Transverse colon (tissue), 4 donors: ENCODE measurements at regions not wholly inside any gene's neighbourhood (a gene's known extent, or its start where the extent isn't known, plus 50 kb on each side); places are given as distances from the start of the nearest gene placed in this dataset.

Experiments
- DNase-seq: peaks from one replicate; pipeline ENCODE4 v3.0.0-alpha.2; 2019
- H3K27ac ChIP-seq, 4 donors: fragments of 200-600 bp; sonication (generic); 2 replicates each; pipeline ENCODE4 v1.5.1; 2016 to 2018; ENCODE audit warnings: inconsistent platforms in 4 of 4
- H3K27me3 ChIP-seq: fragments of 200-600 bp; sonication (generic); 2 replicates; pipeline ENCODE4 v1.5.1; 2017; ENCODE audit warnings: inconsistent platforms
- H3K36me3 ChIP-seq, 4 donors: fragments of 200-600 bp; sonication (generic); 2 replicates each; pipeline ENCODE4 v1.5.1; 2017 to 2019; ENCODE audit warnings: inconsistent platforms in 4 of 4
- H3K4me1 ChIP-seq, 4 donors: fragments of 200-600 bp; sonication (generic); 2 replicates each; pipeline ENCODE4 v1.5.1; 2017 to 2020; ENCODE audit warnings: inconsistent platforms in 4 of 4
- H3K4me3 ChIP-seq, 4 donors: fragments of 200-600 bp; sonication (generic); 1 replicate in 1 of 4; 2 replicates in 3 of 4; pipeline versions ENCODE4 v1.5.1 to v1.6.1; 2017 to 2019; ENCODE audit warnings: inconsistent platforms in 4 of 4
- H3K9me3 ChIP-seq, 2 donors: fragments of 200-600 bp; sonication (generic); 2 replicates each; pipeline ENCODE4 v1.5.1; 2017 to 2019; ENCODE audit warnings: inconsistent platforms in 2 of 2
- EP300 ChIP-seq: sonication (generic); formaldehyde crosslinking; IDR thresholded peaks from one replicate; pipeline ENCODE4 v1.6.1; 2017; ENCODE audit warnings: antibody characterized with exemption, low read depth
- POLR2A ChIP-seq: fragments of 450-650 bp; IDR thresholded peaks from one replicate; pipeline ENCODE4 v1.6.1; 2016; ENCODE audit warnings: antibody characterized with exemption, mild to moderate bottlenecking, moderate library complexity
- POLR2AphosphoS5 ChIP-seq, 3 donors: sonication (generic); formaldehyde crosslinking; IDR thresholded peaks; one replicate each; pipeline ENCODE4 v1.6.1; 2016; ENCODE audit warnings: antibody characterized with exemption in 3 of 3
- WGBS, 2 donors: methylation state at CpG; one replicate each; pipeline ENCODE4 v1.1.5; 2018; ENCODE audit warnings: low coverage in 1 of 2; 5-methylcytosine and 5-hydroxymethylcytosine counted together
- in situ Hi-C, 4 donors: fragments of 200-750 bp; cut with MboI; loops; one replicate each; pipeline versions ENCODE4 v1.15.0 to v1.15.1; 2017; ENCODE audit warnings: low sequenced_read_pairs in 3 of 4, low pct_ligation_motif_present in 1 of 4, low pct_unique_long_range_greater_than_20kb in 1 of 4
- intact Hi-C: fragments of 100-400 bp; cut with DNase I; formaldehyde crosslinking; loops from one replicate; pipeline ENCODE4 v1.15.1; 2023; ENCODE audit warnings: low total_unique reads
- TF ChIP-seq, protein P1 (sequence below), 5 experiments: fragments of 200-600 bp in 3 of 5; fragments of 450-650 bp in 2 of 5; sonication (generic) in 3 of 5; IDR thresholded peaks; 1 replicate in 2 of 5; 2 replicates in 3 of 5; pipeline ENCODE4 v1.5.1; 2016 to 2017; ENCODE audit warnings: antibody characterized with exemption in 5 of 5, inconsistent platforms in 3 of 5, mild to moderate bottlenecking in 2 of 5, moderate library complexity in 1 of 5

DNA sequence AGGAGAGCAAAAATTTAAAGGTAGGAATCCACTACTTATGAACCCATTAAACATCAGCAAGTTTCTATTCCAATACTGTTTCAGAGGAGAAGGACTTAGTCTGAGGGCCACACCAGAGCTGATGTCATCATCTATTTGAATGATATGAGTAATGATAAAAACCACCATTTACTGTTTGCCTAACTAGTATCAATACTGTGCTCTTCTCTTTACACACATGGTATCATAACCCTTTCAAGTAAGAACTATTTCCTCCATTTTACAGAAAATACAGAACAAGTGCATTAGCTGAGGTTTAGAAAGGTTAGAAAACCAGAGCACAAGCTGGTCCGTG lies 651.3 kb upstream of the KIRREL3 start:
- WGBS, 2 donors = 78 to 81% methylated on average over 1 of the region's 1 CpG

DNA sequence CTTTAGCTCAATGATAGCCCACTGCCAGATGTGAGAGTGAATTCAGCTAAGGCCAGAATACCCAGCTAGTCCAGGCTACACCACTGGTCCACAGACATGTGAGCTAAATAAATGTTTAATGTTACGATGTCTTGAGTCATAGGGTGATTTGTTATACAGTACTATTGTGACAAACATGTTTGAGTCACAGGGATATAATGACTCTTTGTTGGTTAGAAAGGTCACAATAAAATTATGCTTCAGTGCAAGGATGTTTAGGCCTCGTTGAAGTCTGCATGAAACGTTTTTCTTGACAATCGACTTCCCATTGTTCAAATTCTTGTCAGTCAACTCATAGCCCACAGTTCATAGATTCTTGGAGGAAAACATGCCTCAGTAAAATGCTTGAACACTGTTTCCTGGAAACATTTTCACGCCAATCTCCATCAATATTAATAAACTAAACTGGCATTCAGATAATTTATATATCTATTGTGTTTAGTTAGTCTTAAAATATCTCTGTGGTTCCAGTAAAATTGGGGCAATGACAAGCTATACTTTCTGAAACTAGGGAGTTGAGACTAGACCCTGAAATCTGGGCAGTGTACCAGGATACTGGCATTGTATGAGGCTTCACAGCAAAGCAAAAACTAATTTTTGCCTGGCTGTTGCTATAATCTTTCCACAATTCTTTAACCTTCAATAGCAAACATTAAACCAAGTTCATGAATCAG lies 650.8 kb upstream of the KIRREL3 start:
- intact Hi-C loops (no loop called here), in situ Hi-C loops (no loop called here)
- no peaks in the 10 kb centered on the region for H3K9me3 ChIP-seq
- H3K27ac ChIP-seq = no peak overlapping the region
- H3K36me3 ChIP-seq = no peaks in the 10 kb centered on the region
- WGBS, 2 donors = 45 to 50% methylated on average over 4 to 5 of the region's 5 CpGs
- no peaks in the 10 kb centered on the region for H3K27me3 ChIP-seq
- TF ChIP-seq POLR2A = no peak
- TF ChIP-seq EP300 = no peak
- no peak for TF ChIP-seq POLR2AphosphoS5 (IDR thresholded peaks at IDR 0.05)
- TF ChIP-seq, protein P1, sequence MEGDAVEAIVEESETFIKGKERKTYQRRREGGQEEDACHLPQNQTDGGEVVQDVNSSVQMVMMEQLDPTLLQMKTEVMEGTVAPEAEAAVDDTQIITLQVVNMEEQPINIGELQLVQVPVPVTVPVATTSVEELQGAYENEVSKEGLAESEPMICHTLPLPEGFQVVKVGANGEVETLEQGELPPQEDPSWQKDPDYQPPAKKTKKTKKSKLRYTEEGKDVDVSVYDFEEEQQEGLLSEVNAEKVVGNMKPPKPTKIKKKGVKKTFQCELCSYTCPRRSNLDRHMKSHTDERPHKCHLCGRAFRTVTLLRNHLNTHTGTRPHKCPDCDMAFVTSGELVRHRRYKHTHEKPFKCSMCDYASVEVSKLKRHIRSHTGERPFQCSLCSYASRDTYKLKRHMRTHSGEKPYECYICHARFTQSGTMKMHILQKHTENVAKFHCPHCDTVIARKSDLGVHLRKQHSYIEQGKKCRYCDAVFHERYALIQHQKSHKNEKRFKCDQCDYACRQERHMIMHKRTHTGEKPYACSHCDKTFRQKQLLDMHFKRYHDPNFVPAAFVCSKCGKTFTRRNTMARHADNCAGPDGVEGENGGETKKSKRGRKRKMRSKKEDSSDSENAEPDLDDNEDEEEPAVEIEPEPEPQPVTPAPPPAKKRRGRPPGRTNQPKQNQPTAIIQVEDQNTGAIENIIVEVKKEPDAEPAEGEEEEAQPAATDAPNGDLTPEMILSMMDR (IDR thresholded peaks at IDR 0.05) = no peak
- H3K4me1 ChIP-seq = no peaks in the 10 kb centered on the region
- no peak overlapping the region for H3K4me3 ChIP-seq
- no peak for DNase-seq

More for the DNA sequence above, 651.3 kb upstream of the KIRREL3 start:
- Histone ChIP-seq H3K27ac (no peak overlapping the region), H3K4me1 (no peaks in the 10 kb centered on the region), H3K27me3 (no peaks in the 10 kb centered on the region), H3K9me3 (no peaks in the 10 kb centered on the region), H3K36me3 (no peaks in the 10 kb centered on the region), H3K4me3 (no peak overlapping the region)
- intact Hi-C loops = no loop called here
- DNase-seq = no peak
- no peak for TF ChIP-seq POLR2A
- TF ChIP-seq, protein P1 (IDR thresholded peaks at IDR 0.05) = no peak
- no peak for TF ChIP-seq EP300
- TF ChIP-seq POLR2AphosphoS5 (IDR thresholded peaks at IDR 0.05) = no peak
- in situ Hi-C loops = no loop called here

DNA sequence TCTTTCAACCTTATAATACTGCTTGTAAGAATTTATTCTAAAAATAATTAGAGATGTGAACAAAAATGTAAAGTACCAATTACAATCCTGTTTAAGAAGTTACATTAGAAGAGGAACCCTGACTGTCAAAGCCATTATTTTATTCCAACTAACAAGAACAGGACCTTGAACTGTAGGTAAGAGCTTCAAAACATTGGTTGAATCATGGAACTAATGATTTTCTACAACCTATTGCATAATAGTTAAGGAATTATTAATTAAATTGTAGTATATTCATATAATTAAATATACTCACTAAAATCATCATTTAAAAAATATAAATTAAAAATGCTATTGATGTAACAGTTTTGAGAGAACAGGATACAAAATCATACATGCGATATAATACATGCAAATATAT lies 649.4 kb upstream of the KIRREL3 start:
- no peak for DNase-seq
- Histone ChIP-seq H3K27ac (no peak overlapping the region), H3K4me1 (no peaks in the 10 kb centered on the region), H3K9me3 (no peaks in the 10 kb centered on the region), H3K4me3 (no peak overlapping the region), H3K27me3 (no peaks in the 10 kb centered on the region), H3K36me3 (no peaks in the 10 kb centered on the region)
- WGBS, 2 donors = 94 to 95% methylated on average over 1 of the region's 1 CpG
- intact Hi-C loops (no loop called here), in situ Hi-C loops (no loop called here)
- TF ChIP-seq, protein P1 (IDR thresholded peaks at IDR 0.05) = no peak
- TF ChIP-seq POLR2AphosphoS5 (IDR thresholded peaks at IDR 0.05) (no peak), EP300 (no peak), POLR2A (no peak)

DNA sequence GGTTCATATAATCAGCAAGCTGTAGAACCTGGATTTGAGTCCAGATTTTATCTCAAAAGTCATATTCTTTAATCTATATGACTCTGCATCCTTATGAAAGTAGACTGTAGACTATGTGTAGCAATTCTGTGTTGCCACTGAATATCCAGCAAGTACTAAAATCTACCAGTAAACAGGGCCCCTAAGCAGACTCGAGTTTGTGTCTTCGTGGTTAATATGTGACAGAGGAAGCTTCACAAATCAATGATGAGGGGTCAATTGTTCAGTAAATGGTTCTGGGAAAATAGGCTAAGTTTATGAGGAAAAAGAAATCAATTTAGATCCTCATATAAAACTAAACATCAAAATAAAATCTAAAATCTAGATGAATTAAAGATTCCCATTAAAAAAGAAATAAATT lies 648.5 kb upstream of the KIRREL3 start:
- intact Hi-C loops = no loop called here
- H3K27me3 ChIP-seq = no peaks in the 10 kb centered on the region
- H3K9me3 ChIP-seq = no peaks in the 10 kb centered on the region
- H3K4me1 ChIP-seq = no peaks in the 10 kb centered on the region
- in situ Hi-C loops = no loop called here
- H3K36me3 ChIP-seq = no peaks in the 10 kb centered on the region
- TF ChIP-seq POLR2AphosphoS5 (IDR thresholded peaks at IDR 0.05) = no peak
- no peak for TF ChIP-seq EP300
- TF ChIP-seq POLR2A = no peak
- TF ChIP-seq, protein P1 (IDR thresholded peaks at IDR 0.05) = no peak
- 54% methylated on average over 2 of the region's 2 CpGs; no CpG with 5 or more reads in 1 of the 2 donors for WGBS, 2 donors
- H3K4me3 ChIP-seq = no peak overlapping the region
- no peak for DNase-seq
- no peak overlapping the region for H3K27ac ChIP-seq
